ENCODE measurements at regions not wholly inside any gene's neighbourhood (a gene's known extent, or its start where the extent isn't known, plus 50 kb on each side); places are given as distances from the start of the nearest gene placed in this dataset.
A peak's percentile ranks its signal among the peaks of the same experiment; 100 is the strongest.

- Histone ChIP-seq H3K4me3 (ENCODE audit: low read length) (no peak overlapping the region), H3K27me3 (ENCODE audit: control insufficient read depth, insufficient read depth, low read length) (no peaks in the 10 kb centered on the region), H3K4me1 (ENCODE audit: control insufficient read depth, insufficient read depth, low read length) (peaks cover 2% of the 10 kb centered on the region), H3K27ac (ENCODE audit: low read length) (no peak overlapping the region), H3K9me3 (replicated peaks; ENCODE audit: control insufficient read depth, low read depth, low read length) (no peaks in the 10 kb centered on the region), H3K36me3 (ENCODE audit: control insufficient read depth, insufficient read depth, low read length) (no peaks in the 10 kb centered on the region)
- peak; percentile 48 for DNase-seq
- WGBS (ENCODE audit: insufficient coverage), result no CpG with 5 or more reads among the region's 1 CpG
Measured at GRCh38 chr3:147574621-147575020, 165.5 kb downstream of the ZIC1 start.

- Histone ChIP-seq H3K27me3 (ENCODE audit: control insufficient read depth, insufficient read depth, low read length) (no peaks in the 10 kb centered on the region), H3K36me3 (ENCODE audit: control insufficient read depth, insufficient read depth, low read length) (no peaks in the 10 kb centered on the region), H3K4me3 (ENCODE audit: low read length) (no peak overlapping the region), H3K27ac (ENCODE audit: low read length) (no peak overlapping the region), H3K4me1 (ENCODE audit: control insufficient read depth, insufficient read depth, low read length) (peaks cover 2% of the 10 kb centered on the region), H3K9me3 (replicated peaks; ENCODE audit: control insufficient read depth, low read depth, low read length) (no peaks in the 10 kb centered on the region)
- no CpG with 5 or more reads among the region's 2 CpGs for WGBS (ENCODE audit: insufficient coverage)
- DNase-seq, result peak; percentile 52
Measured at GRCh38 chr3:147575391-147575790, 166.2 kb downstream of the ZIC1 start.

DNA sequence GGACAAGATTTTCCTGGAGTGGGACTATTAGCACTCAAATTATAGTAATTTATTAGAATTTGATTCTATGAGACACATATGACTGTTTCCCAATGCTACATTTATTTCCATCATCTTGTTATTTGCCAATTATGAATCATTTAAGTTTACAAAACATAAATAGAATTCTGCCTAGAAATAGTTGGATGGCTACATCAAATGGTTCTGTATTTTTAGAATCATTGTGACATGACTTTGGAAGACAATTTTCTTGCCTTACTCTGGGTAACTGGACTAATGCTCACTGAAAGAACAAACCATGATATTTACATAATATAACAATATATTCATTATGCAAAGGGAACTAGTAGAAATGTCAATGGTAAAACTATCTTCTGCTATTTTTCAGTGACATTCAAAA, 173.5 kb downstream of the ZIC1 start:
- no peaks in the 10 kb centered on the region for H3K36me3 ChIP-seq (ENCODE audit: control insufficient read depth, insufficient read depth, low read length)
- H3K9me3 ChIP-seq (replicated peaks; ENCODE audit: control insufficient read depth, low read depth, low read length), result no peaks in the 10 kb centered on the region
- H3K4me1 ChIP-seq (ENCODE audit: control insufficient read depth, insufficient read depth, low read length), result no peaks in the 10 kb centered on the region
- H3K4me3 ChIP-seq (ENCODE audit: low read length), result no peak overlapping the region
- no peak overlapping the region for H3K27ac ChIP-seq (ENCODE audit: low read length)
- peak; percentile 25 for DNase-seq
- no peaks in the 10 kb centered on the region for H3K27me3 ChIP-seq (ENCODE audit: control insufficient read depth, insufficient read depth, low read length)

DNA sequence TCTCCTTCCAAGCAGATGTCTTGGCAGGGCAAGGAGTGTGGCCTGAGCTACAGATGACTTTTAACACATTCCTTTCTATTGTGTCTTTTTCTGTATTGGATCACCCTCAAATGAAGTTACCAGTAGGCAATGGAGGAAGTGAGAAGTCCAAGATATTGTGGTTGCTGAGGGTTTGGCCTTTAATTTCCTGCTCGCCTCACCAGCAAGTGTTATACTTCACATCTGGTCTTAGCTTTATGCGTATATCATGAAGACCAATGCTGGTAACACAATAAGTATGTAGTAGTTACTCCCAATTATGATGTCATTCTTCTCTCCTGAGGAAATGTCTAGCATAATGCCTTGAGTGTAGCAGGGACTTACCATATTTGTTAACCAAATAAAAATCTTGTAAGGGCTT, 179.9 kb downstream of the ZIC1 start:
- no peak overlapping the region for H3K4me3 ChIP-seq (ENCODE audit: low read length)
- H3K9me3 ChIP-seq (replicated peaks; ENCODE audit: control insufficient read depth, low read depth, low read length), result no peaks in the 10 kb centered on the region
- no peak overlapping the region for H3K27ac ChIP-seq (ENCODE audit: low read length)
- no peaks in the 10 kb centered on the region for H3K27me3 ChIP-seq (ENCODE audit: control insufficient read depth, insufficient read depth, low read length)
- no peaks in the 10 kb centered on the region for H3K36me3 ChIP-seq (ENCODE audit: control insufficient read depth, insufficient read depth, low read length)
- peak; percentile 87 for DNase-seq
- no peaks in the 10 kb centered on the region for H3K4me1 ChIP-seq (ENCODE audit: control insufficient read depth, insufficient read depth, low read length)
- WGBS (ENCODE audit: insufficient coverage), result no CpG with 5 or more reads among the region's 2 CpGs

GRCh38 chr3:147604136-147604535, 195.0 kb downstream of the ZIC1 start:
- Histone ChIP-seq H3K9me3 (replicated peaks; ENCODE audit: control insufficient read depth, low read depth, low read length) (peaks cover 6% of the 10 kb centered on the region), H3K27me3 (ENCODE audit: control insufficient read depth, insufficient read depth, low read length) (no peaks in the 10 kb centered on the region), H3K4me3 (ENCODE audit: low read length) (no peak overlapping the region), H3K27ac (ENCODE audit: low read length) (no peak overlapping the region), H3K4me1 (ENCODE audit: control insufficient read depth, insufficient read depth, low read length) (no peaks in the 10 kb centered on the region), H3K36me3 (ENCODE audit: control insufficient read depth, insufficient read depth, low read length) (no peaks in the 10 kb centered on the region)
- whole genome bisulfite sequencing (ENCODE audit: insufficient coverage), result 33% methylated on average over 1 of the region's 4 CpGs
- no peak for DNase-seq

GRCh38 chr3:147613725-147614124, 204.6 kb downstream of the ZIC1 start:
- Histone ChIP-seq H3K27ac (ENCODE audit: low read length) (no peak overlapping the region), H3K9me3 (replicated peaks; ENCODE audit: control insufficient read depth, low read depth, low read length) (no peaks in the 10 kb centered on the region), H3K4me3 (ENCODE audit: low read length) (no peak overlapping the region), H3K4me1 (ENCODE audit: control insufficient read depth, insufficient read depth, low read length) (no peaks in the 10 kb centered on the region), H3K36me3 (ENCODE audit: control insufficient read depth, insufficient read depth, low read length) (no peaks in the 10 kb centered on the region), H3K27me3 (ENCODE audit: control insufficient read depth, insufficient read depth, low read length) (no peaks in the 10 kb centered on the region)
- no peak for DNase-seq
- no CpG with 5 or more reads among the region's 3 CpGs for WGBS (ENCODE audit: insufficient coverage)

GRCh38 chr3:147614210-147614609, 205.0 kb downstream of the ZIC1 start:
- H3K27me3 ChIP-seq (ENCODE audit: control insufficient read depth, insufficient read depth, low read length), result no peaks in the 10 kb centered on the region
- DNase-seq, result no peak
- H3K4me1 ChIP-seq (ENCODE audit: control insufficient read depth, insufficient read depth, low read length), result no peaks in the 10 kb centered on the region
- no peak overlapping the region for H3K4me3 ChIP-seq (ENCODE audit: low read length)
- H3K36me3 ChIP-seq (ENCODE audit: control insufficient read depth, insufficient read depth, low read length), result no peaks in the 10 kb centered on the region
- no peak overlapping the region for H3K27ac ChIP-seq (ENCODE audit: low read length)
- H3K9me3 ChIP-seq (replicated peaks; ENCODE audit: control insufficient read depth, low read depth, low read length), result no peaks in the 10 kb centered on the region
- WGBS (ENCODE audit: insufficient coverage), result no CpG with 5 or more reads among the region's 3 CpGs

- DNase-seq, result no peak
- no peak overlapping the region for H3K4me3 ChIP-seq (ENCODE audit: low read length)
- no peaks in the 10 kb centered on the region for H3K27me3 ChIP-seq (ENCODE audit: control insufficient read depth, insufficient read depth, low read length)
- H3K36me3 ChIP-seq (ENCODE audit: control insufficient read depth, insufficient read depth, low read length), result no peaks in the 10 kb centered on the region
- no peaks in the 10 kb centered on the region for H3K4me1 ChIP-seq (ENCODE audit: control insufficient read depth, insufficient read depth, low read length)
- WGBS (ENCODE audit: insufficient coverage), result no CpG with 5 or more reads among the region's 4 CpGs
- H3K27ac ChIP-seq (ENCODE audit: low read length), result no peak overlapping the region
- H3K9me3 ChIP-seq (replicated peaks; ENCODE audit: control insufficient read depth, low read depth, low read length), result no peaks in the 10 kb centered on the region
Measured at GRCh38 chr3:147615035-147615434, 205.9 kb downstream of the ZIC1 start.

DNA sequence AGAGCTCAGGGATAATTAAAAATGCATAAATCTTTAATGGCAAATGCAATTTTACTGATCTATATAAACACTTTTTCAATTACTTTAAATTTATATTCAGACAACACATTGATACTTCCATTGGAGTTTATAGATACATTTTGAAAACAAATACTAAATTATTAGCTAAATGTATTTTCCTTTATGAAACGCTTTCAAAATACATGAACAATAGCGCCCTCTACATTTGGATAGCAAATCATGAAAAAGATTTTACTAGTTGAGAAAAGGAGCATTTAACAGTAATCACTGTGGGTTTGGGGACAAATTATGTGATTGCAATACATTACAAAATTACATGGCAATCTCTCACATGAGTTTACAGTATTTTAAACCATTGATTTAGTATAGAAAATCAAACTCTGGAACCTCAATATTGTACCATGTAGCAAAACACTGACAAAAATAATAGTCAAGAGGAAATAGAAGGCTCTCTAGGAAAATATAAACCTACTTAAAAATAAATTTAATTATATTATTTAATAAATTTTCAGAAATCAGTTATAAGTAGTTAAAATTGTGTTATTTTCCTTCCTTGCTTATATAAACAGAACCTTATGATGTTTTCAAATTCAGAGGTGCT, 207.9 kb downstream of the ZIC1 start:
- no peaks in the 10 kb centered on the region for H3K27me3 ChIP-seq (ENCODE audit: control insufficient read depth, insufficient read depth, low read length)
- H3K4me3 ChIP-seq (ENCODE audit: low read length), result no peak overlapping the region
- H3K27ac ChIP-seq (ENCODE audit: low read length), result no peak overlapping the region
- no peaks in the 10 kb centered on the region for H3K4me1 ChIP-seq (ENCODE audit: control insufficient read depth, insufficient read depth, low read length)
- DNase-seq, result peak; percentile 37
- no peaks in the 10 kb centered on the region for H3K36me3 ChIP-seq (ENCODE audit: control insufficient read depth, insufficient read depth, low read length)
- H3K9me3 ChIP-seq (replicated peaks; ENCODE audit: control insufficient read depth, low read depth, low read length), result no peaks in the 10 kb centered on the region
- no CpG with 5 or more reads among the region's 2 CpGs for WGBS (ENCODE audit: insufficient coverage)

DNA sequence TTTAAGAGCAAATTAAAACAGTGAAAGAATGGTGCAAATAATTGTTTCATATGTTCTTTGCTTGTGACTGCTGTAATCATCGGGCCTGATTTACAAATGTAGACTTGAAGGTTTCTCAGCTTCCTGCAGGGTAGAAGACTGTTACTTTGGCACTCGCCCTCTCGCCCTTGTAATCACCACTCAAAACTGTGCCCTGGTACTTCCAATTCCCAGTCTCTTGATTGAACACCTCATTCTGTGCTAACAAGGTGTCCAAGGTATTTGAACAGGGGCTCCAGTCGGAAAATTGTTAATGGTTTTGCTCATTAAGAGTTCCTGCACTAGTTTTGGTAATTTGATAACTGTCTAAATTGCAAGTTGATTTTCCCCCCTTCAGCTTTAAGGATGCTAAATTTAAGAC, 209.5 kb downstream of the ZIC1 start:
- no peak overlapping the region for H3K4me3 ChIP-seq (ENCODE audit: low read length)
- WGBS (ENCODE audit: insufficient coverage), result 82% methylated on average over 3 of the region's 4 CpGs
- H3K9me3 ChIP-seq (replicated peaks; ENCODE audit: control insufficient read depth, low read depth, low read length), result no peaks in the 10 kb centered on the region
- H3K4me1 ChIP-seq (ENCODE audit: control insufficient read depth, insufficient read depth, low read length), result no peaks in the 10 kb centered on the region
- H3K27ac ChIP-seq (ENCODE audit: low read length), result no peak overlapping the region
- no peaks in the 10 kb centered on the region for H3K36me3 ChIP-seq (ENCODE audit: control insufficient read depth, insufficient read depth, low read length)
- DNase-seq, result no peak
- H3K27me3 ChIP-seq (ENCODE audit: control insufficient read depth, insufficient read depth, low read length), result no peaks in the 10 kb centered on the region

- H3K9me3 ChIP-seq (replicated peaks; ENCODE audit: control insufficient read depth, low read depth, low read length), result no peaks in the 10 kb centered on the region
- no CpG with 5 or more reads among the region's 3 CpGs for WGBS (ENCODE audit: insufficient coverage)
- no peak overlapping the region for H3K27ac ChIP-seq (ENCODE audit: low read length)
- no peaks in the 10 kb centered on the region for H3K4me1 ChIP-seq (ENCODE audit: control insufficient read depth, insufficient read depth, low read length)
- peak; percentile 7 for DNase-seq
- H3K4me3 ChIP-seq (ENCODE audit: low read length), result no peak overlapping the region
- no peaks in the 10 kb centered on the region for H3K27me3 ChIP-seq (ENCODE audit: control insufficient read depth, insufficient read depth, low read length)
- no peaks in the 10 kb centered on the region for H3K36me3 ChIP-seq (ENCODE audit: control insufficient read depth, insufficient read depth, low read length)
Measured at GRCh38 chr3:147619921-147620560, 210.9 kb downstream of the ZIC1 start.
